Nucleus accumbens (tissue), 56 donors: ENCODE measurements at regions not wholly inside any gene's neighbourhood (a gene's known extent, or its start where the extent isn't known, plus 50 kb on each side); places are given as distances from the start of the nearest gene placed in this dataset.

ENCODE experiments used
- DNase-seq, 56 donors: peaks; one replicate each; lab custom pipeline; 2025; lab: John Stamatoyannopoulos, UW

DNA sequence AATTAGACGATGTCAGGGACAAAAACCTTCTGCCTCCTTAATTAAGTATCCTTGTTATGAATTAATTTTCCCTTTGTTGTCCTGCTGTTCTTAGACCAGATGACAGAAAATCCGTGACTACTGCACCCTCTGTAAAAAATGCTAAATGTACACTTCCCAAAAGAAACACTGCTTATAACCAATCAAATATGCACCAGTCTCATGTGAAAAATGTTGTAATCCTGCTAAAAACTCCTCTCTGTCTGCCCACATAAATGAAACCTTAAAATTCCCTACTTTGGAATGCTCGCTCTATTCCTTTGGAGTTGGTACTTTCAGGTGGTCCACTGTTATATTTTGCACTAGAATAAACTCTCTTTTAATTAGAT is 366.8 kb upstream of the CCDC179 start:
- DNase-seq: no peak

DNA sequence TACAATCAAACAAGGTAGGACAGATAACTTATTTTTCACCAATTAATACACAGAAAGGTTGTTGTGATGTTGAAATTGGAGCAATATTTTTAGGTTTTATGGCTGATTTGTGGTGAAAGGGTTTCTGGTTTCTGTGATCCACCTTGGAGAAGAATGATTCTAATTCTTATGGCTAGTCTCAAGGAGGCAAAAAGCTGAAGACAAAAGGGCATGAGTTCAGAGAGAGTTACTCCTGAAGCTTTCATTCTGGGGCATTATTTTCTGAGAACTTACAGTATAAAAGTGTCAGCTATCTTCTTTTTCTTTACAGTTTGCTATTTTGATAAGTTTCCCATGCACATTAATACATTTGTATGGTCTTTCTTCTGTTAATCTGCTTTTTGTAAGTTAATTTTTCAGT is 372.4 kb upstream of the CCDC179 start:
- DNase-seq: no peak

DNA sequence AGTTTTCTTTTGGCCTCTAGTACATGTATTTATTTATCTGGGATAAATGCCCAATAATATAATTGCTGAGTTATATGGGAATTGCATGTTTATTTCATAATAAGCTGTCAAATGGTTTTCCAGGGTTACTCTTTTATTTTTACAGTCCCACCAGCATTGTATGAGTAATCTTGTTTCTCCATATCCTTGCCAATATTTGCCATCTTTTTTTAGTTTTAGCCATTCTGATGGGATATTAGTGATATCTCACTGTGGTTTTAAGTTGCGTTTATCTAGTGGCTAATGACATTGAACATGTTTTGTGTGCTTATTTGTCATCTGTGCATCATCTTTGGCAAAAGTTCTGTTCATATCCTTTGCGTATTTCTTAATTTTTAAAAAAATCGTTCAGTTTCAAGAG is 372.8 kb upstream of the CCDC179 start:
- DNase-seq: no peak

DNA sequence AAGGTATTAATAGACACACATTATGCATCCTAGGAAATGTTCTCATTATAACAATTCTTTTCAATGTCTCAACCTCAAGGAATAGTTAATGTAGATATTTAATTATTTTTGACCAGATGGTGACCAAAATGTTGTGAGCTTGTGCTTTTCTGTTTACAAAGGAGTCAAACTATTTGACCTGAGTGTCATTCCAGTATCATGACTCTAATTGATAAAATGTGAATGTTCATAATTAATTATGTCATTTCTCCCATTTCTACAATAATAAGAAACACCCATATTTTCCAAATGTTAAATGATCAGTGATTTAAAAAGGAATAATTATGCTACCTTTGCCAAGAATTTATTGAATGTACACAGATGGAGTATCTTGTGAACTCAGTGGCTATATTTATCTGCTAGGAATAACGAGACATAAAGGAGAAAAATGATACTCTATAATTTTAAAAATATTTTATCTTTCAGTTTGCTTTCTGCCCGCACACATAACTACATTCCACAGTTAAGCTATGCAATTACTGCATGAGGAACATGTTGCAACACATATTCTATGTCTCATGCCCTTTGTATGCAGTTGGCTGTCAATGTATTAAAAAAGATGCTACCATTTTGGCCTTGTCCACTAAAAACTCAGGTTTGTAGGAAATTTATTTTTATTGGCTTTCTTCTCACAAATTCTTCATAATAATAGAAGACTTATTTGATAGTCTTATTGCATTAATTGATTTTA is 376.7 kb upstream of the CCDC179 start:
- no peak for DNase-seq

DNA sequence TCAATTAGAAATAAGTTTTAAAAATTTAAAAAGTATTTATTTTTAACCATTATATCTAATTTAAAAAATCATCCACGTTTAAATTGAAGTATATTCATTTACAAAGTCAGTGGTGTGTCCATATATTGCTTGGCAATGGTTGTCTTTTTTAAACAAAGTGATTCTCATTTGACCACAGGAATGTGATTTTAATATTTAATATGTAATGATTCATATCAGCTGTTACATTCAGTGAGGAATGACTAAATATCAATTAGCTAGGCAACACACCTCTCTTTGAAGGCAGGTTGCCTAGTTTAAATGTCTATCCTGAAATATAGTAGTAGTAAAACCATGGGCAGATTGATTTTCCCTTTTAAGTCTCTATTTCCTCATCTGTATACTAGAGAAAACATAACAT is 392.2 kb upstream of the CCDC179 start:
- no peak for DNase-seq

DNA sequence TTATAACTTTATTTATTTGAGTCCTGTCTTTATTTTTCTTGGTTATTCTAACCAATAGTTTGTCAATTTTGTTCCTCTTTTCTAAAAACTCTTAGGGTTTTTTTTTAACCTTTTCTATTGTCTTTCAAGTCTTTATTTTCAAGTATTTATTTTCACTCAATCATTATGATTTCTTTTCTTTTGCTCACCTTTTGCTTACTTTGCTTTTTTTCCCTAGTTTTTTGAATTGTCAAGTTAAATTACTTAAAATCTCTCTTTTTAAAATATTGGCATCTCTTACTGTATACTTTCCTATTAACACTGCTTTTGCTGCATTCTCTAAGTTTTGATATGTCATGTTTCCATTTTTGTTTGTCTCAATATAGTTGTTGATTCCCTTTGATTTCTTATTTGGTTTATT is 396.8 kb upstream of the CCDC179 start:
- no peak for DNase-seq

DNA sequence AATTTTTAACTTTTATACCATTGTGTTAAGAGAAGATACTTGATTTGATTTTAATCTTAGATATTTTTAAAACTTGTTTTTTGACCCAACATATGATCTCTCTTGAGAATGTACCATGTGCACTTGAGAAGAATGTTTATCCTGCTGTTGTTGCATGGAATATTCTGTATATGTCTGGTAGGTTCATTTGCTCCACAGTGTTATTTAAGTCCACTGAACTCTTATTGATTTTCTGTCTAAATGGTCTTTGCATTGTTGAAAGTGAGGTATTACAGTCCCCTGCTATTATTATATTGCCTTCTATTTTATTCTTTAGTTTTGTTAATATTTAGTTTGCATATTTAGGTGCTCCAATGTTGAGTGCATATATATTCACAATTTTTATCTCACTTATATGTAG is 397.3 kb upstream of the CCDC179 start:
- DNase-seq: no peak

DNA sequence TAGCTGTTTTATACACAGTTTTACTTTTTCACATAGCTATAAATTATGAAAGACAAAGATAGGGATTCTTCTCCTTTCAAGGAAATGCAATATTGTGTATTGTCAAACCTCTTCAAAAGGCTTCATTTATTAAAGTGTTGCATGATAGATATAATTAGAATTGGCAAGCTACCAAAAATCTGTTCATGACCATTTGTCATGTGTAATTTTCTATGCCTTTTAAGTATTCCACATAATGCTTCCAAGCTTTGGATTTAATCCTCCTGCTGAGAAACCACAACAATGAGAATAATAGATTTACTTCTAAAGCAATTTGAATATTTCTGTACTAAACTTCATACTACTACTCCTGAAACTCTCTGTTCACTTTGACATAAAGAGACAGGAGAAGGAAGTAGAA is 403.2 kb upstream of the CCDC179 start:
- no peak for DNase-seq

DNA sequence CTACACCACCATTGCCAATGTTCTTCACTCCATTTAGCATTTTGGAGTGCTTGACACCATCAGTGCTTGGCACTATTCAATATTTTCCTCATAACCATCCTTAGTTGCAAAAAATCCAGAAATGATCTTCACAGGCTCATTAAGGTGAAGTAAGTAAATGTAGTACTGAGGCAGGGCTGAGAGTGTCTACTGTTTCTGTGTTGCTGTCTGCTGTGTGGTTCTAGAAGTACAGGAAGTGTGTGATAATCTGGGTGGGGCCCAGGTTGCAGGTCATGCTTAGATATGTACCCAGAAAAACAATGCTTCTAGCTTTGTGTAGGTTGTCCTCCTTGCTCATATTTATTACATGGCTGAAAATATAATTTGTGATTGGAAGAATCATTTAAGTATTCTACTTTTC is 411.8 kb upstream of the CCDC179 start:
- DNase-seq: no peak

DNA sequence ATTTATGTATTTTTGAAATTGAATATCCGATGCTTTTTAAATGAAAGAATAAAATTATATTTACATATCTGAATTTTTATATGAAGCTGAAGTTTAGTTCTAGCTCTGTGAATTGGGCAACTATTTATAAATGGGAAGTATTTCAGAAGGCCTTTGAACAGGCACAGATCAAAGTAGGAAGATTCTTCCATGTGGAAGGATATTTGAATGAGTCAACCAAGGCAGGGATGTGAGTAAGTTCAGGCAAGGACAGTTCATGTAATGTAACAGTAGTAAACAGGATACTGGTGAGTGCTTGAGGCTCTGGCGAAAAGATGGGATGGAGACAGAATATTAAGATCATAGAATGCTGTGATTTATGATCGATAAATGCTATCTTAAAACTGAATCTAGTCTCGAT is 417.8 kb upstream of the CCDC179 start:
- DNase-seq: no peak

DNA sequence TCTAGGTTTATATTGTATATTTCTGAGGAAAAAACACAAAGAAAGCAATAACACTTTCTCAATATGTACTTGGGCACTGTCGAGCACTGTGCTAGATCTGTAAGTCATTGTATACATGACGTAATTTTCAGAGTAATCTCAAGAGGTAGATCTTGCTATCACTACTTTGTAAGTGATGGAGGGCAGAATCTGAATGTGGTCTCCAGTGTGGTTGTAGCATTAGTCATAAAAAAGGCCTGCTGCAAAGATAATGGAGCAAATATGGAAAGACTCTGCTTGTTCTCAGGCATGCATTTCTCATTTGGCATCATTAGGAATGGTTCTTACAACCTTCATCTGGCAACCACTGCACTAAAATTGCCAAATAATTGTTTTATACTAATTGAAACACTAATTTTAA is 419.8 kb upstream of the CCDC179 start:
- no peak for DNase-seq

DNA sequence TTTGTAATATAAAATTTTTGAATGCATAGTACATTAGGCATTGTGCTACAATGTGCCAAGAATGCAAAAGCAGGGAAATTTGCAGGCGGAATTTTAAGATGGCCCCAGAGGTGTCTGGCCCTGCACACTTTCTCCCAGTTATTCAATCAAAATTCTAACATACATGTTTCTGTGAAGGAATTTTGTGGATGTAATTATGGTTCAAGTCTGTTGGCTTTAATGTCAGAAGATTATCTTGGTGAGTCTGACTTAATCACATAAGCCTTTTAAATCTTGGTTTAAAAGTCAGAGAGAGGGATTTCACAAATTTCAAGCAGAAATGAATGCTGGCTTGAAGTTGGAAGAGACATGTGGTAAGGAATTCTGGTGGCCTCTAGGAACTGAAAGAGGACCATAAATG is 423.4 kb upstream of the CCDC179 start:
- no peak for DNase-seq

DNA sequence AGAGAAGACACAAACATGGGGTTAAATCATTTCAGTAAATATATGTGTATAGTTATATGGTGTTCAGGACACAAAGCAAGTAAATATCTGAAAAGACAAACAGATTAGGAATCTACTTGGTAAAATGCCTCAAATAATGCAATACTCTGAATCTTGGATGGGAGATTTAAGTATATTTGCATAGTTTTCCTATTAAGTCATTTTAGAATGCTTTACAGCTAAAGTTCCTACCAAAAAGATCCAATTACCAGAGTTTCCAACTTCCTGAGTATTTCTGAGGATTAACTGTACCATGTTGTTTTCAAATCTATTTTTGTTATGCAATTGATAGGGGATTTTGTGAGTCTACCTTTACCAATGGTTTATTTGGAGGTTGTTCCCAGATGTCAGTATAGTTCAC is 424.4 kb upstream of the CCDC179 start:
- DNase-seq: no peak

DNA sequence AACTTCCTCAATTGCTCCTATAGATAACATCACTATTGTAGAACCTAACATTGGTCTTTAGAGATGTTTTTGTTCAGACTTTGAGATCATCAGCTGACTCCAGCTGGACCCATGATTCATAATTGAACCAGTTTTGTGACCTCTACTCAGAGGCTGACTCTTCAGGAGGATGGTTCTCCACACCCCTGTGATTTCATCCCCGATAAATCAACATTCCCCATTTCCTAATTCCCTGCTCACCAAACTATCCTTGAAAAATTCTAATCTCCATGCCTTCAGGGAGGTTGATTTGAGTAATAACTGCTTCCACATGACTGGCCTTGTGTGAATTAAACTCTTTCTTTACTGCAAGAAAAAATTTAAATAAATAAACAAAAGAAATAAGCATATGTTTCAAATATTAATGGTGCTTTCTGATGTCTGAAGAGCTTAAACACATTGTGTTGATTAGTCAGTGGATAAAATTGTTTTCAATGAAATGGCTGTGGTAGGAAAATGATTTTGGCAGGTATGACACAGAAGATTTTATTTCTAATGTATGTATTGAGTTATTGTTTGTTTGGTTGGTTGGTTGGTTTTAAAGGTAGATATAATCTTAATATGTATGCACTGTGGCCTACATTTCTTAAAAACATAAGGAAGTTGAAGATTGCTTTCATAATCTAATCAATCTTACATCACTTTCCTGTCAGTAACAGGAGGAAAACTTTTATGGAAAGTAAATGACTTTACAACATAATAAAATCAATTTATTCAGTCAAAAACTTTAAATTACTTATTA is 427.9 kb upstream of the CCDC179 start:
- no peak for DNase-seq

DNA sequence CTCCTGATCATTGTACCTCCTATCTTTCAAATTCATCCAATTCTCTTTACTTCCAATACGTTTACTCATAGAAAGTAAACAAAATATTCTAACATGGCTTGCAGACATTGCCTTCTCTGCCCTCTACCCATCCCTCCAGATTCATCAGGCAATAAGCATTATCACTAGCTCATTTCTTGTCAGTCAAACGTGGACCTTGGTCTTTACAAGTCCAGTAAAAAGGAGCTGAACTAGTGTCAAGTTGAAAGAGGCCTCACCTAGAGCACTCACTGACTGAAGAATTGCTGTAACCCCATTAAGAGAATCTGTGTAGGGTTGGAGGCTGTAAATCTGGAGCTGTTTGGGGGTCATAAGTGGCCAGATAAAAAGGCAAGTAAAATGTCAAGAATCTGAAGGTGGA is 435.0 kb upstream of the CCDC179 start:
- DNase-seq: no peak

DNA sequence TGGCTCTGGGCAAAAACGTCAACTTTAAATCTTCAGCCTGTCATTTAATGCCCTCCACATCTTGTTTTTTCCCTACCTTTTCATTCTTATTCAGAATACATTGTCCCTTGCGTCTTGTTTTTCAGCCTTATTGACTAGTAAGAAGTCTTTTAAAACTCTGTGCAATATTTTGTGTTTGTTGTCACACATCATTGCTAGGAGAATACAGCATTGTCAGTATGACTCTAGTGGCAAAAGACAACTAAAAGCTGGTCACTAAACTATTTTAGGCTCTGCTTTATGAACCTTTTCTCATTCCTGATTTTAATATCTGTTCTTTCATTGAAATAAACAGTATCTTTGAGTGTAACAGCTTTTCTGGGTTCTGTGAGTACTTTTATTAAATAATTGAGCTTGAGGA is 447.8 kb upstream of the CCDC179 start:
- no peak for DNase-seq

DNA sequence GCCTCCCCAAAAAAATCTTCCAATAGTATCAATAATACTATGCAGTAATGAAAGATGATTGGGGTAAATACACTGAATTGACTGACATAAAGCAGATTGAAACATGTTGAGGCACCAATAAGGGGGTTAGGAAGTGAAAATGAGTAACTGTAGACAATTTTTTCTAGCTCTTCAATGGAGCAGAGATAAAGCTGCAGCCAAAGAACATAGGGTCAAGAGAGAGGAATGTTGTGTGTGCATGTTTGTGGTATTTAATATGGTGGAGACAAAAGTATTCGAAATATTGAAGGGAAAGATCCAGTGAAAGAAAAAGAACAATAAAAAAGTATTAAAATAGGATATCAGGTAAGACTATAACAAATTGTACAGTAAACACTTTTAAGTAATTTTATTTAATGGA is 450.0 kb upstream of the CCDC179 start:
- no peak for DNase-seq

DNA sequence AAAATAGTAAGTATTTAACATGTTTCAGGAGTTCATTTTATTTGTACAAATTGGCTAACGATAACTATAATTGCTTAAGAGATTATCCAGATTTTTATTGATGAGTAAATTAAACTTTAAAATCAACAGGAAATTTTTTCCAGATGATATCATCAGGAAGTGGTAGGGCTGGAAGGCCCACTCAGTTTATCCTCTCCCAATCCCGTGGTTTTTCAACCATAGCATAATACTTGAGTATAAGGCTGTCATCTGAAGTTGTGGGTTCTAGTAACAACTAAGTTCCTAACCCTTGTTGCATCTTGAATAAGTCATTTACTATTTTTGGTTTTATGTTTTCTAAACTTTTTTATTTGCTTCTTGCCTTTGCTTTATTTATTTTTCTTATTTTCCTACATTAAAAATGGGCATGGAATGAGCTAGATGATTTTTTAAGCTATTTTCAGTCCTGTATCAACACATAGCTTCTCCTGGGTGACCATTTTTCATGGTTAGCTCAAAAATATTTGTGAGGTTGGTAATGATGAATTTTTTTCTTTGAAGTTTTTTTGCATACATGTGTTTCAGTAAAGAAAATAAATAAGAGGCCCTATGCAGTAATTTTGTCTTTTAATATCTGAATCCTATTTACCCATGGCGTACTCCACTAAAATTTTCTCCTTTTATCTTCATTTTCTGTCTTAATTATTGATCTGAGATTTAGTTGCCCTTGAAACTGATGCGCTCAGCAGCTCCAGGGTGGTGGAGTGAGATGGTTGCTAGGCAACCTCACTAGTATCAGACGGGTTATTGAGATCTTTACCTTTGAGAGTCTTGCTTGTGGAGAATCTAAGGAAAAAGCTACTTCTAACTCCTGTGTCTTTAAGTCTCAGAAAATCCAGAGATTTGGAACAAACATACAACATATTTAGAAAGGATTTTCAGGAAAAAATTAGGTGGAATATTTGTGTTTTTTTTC is 452.0 kb upstream of the CCDC179 start:
- peak in 1 of 56 donors; percentile 1 for DNase-seq

DNA sequence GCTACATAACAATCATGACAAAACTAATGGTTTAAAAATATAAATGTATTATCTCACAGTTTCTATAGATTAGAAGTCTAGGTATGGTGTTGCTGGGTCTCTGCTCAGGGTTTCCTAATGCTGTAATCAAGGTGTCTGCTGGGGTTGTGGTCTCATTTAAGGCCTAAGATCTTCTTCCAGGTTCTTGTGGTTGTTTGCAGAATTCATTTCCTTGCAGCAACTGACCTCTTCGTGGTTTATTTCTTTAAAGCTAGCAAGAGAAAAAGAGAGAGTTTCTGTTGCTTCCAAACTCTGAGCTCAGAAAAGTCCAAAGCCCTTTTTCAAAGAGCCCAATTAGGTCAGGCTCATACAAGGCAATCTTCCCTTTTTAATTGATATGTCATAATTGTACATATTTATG is 452.7 kb upstream of the CCDC179 start:
- DNase-seq: no peak

DNA sequence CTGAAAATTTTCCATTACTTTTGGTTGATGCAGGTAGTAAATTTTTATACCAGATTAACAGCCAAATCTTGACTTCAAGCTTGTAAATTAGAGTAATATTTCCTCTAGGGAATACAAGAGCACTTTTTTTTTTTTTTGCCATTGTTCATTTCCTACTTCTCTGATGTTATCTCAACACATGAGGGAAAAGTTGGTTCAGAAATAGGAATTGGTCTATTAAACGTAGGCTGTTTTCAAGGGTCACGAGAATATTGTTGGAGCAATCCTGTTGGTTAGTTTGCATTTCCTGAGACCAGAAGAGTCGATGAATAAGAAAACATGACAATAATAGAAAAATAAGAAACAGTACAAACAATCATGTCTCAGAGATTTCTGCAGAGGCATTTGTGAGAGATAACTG is 453.9 kb upstream of the CCDC179 start:
- no peak for DNase-seq

DNA sequence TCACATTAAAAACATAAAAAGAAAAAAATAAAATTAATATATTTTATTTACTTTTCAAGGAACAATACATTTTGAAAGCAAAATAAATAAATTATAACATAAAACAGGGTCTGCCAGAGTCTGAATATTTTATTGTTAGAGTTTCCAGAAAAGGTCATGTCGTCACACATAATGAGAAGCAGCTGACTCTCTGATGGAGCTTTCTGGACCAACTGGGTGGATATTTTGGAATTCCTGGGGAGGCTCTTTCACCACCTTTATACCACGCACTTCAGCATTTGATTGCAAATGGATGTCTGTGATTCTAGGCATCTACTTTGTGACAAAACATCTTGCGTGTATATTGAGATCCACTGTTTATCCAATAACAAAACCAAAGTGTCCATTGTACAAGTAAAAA is 455.0 kb upstream of the CCDC179 start:
- no peak for DNase-seq
